HG03457 (cell line): ENCODE measurements at regions not wholly inside any gene's neighbourhood (a gene's known extent, or its start where the extent isn't known, plus 50 kb on each side); places are given as distances from the start of the nearest gene placed in this dataset.
"Not testable (repeated sequence)": the region's sequence is repeated elsewhere in the genome, so short reads cannot be mapped to it uniquely, and the experiment has no call there.

Experiments used
- ATAC-seq: cut with Tn5 transposase; IDR thresholded peaks from one replicate; pipeline ENCODE4 v1.9.1; 2021; ENCODE audit warnings: moderate number of reproducible peaks; ENCODE audit not compliant: unreplicated experiment

DNA sequence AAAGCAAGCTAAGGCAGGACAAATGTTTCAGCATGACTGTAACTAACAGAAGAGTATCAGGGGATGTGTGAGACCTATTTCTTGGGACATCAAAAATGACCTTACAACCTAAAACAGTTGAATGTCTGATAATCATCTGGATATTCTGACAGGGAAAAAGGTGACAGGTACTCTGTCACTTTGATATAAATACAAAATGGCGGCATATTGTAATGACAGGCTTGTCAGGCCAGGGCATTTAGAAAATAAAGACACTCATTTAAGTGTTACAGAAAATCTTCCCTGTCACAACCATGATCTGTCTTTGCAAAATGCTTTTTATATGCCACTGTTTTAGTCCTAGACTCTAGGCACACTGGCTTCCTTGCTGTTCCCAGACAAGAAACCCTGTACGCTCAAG is 1033.3 kb upstream of the FLRT2 start:
- ATAC-seq = no peak

DNA sequence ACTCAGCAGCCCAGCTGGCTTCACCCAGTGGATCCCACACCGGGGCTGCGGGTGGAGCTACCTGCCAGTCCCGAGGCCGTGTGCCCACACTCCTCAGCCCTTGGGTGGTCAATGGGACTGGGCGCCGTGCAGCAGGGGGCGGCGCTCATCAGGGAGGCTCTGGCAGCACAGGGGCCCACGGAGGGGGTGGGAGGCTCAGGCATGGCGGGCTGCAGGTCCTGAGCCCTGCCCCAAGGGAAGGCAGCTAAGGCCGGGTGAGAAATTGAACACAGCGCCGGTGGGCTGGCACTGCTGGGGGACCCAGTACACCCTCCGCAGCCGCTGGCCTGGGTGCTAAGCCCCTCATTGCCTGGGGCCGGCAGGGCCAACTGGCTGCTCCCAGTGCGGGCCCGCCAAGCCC is 1017.1 kb upstream of the FLRT2 start:
- not testable (repeated sequence) for ATAC-seq

DNA sequence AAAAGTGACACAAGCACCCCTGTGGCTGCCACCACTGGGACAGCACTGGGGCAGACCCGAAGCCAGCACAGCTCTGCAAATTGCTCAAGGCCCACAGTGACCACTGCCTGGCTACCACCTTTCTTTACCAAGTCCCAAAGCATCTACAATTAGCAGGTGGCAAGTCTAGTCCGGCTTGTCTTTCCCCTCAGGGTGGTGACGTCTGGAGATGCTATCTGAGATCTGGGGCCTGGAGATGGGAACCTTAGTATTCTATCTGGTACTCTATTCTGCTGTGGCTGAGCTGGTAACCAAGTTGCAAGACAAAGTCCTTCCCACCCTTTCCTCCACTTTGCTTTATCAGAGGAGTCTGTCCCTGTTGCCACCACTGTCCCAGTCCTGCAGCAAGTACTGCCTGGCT is 1010.1 kb upstream of the FLRT2 start:
- no peak for ATAC-seq

DNA sequence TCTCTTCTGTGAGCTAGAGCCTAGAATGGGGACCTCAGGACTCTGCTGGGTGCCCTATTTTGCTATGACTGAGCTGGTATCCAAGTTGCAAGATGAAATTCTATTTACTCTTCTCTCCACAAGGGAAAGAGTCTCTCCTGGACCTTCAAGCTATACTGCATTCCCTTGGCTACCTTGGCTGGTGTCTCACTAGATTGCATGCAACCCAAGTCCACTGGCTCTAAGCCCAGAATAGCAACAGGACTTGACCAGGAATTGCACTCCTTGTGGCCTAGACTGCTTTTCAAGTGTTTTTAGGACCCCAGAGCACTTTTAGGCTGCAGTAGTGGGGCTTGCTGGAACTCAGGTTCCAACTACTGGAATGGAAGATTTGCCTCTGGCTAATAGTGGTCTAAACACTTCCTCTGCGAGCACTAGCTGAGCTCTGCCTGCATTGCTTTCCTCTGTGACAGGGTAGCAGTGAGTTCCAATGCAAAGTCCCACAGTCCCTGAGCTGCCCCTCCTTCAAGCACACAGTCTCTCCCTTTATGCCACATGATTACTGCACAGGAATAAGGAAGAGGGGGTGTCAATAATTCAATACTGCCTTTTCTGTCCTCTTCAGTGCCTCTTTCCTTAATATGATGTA is 1009.1 kb upstream of the FLRT2 start:
- no peak for ATAC-seq

DNA sequence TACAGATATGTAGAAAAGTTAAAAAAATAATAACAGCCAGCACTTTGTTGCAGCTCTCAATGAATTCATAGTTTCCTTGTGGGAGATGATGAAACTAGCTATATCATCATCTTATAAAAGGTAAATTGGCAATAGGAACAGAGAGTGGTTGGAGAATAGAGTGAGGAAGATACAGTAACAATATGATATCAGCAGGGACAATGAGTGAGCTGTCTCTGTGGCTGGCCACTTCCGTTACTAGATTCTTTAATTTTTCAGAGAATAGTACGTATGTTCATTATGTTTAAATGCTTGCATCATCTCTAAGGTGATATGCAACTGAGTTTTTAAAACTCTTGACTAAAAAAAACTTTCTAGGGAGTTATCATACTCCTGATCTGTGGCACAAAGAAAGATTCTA is 1006.2 kb upstream of the FLRT2 start:
- no peak for ATAC-seq

DNA sequence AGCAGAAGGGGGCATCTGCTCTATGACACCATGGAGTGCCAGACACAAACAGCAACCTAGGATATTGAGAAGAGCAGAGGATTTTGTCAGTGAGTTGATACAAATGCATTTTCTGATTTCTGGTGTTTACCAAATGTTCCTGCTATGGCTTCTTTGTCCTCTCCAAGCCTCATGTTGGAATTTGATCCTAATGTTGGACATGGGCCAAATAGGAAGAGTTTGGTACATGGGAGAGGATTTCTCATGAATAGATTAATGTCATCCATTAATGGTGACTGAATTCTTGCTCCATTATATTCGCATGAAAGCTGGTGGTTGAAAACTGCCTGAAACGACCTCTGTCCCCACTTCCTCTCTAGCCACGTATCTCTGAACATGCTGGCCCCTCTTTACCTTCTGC is 1002.2 kb upstream of the FLRT2 start:
- ATAC-seq = no peak

DNA sequence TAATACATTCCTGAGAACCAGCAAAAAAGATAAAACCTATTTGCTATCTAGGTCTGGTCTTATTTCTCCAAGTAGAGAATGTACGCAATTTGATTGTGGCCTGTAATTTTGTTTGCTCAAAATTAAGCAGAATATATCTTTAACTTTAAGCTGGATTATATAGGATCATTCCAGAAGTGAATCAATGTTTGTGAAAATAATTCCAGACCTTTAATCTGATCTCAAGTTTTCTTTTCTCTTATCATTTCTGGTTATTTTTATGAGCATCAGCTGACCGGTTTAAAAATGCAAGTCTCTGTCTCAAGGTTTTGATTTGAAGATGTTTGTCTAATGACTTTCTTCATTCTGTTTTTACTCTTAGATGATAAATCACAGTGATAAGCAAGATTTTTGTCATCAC is 997.9 kb upstream of the FLRT2 start:
- ATAC-seq = no peak

DNA sequence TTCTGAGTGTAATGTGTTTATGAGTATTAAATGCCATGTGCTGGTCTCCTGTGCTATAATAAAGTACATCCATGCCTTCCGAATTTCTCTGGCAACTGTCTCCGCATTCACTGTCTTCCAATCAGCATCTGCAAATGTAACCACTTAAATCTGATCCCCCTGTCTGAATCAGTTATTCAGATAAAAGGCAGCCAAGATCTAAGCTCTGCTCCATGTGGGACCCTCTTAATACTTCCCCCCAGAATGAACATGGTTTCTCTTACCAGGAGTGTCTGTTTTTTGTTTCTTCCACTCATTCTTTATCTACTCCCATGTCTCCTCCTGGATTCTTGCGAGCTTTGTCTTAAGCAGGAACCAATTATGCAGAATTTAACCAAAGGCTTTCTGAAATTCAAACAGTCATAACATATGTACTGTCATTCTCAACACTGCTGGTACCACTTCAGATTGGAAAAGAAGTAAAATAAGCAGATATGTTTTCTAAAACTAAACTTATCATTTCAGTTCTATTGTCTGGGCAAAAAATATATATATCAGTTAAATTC is 996.7 kb upstream of the FLRT2 start:
- no peak for ATAC-seq

DNA sequence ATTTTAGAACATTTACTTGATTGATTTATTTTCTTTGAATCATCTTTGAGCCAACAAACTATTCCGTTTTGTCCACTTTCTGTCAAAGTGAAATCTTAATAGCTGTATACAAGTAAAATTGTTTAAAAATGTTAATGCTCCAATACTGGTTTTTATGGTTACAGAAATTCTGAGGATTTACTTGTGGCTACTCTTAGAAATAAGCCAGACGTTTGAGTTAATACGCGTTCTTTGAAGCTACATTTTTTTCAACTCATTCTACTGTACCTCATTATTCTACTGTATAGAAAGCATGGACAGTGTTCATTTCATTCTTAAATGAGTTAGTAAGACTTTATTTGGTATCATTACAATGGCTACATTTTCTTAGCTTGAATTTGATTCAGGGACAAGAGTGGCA is 996.2 kb upstream of the FLRT2 start:
- ATAC-seq = no peak

DNA sequence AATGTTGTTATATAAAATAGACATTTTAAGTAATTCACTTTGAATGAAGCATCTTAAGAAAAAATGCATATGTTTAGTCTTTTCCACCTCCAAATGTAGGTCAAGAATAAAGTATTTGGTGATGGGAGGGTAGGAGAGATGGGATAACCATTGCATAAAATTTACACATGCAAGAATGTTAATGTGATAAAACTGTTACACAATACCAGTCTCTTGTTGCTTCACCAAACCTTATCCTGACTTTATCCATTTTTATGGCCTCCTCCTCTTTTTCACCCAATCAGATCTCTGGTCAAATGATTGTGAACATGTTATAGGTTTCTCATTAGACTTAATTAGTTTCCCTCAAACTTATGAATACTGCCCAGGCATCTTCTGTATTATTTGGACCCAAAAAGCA is 994.5 kb upstream of the FLRT2 start:
- ATAC-seq = no peak

DNA sequence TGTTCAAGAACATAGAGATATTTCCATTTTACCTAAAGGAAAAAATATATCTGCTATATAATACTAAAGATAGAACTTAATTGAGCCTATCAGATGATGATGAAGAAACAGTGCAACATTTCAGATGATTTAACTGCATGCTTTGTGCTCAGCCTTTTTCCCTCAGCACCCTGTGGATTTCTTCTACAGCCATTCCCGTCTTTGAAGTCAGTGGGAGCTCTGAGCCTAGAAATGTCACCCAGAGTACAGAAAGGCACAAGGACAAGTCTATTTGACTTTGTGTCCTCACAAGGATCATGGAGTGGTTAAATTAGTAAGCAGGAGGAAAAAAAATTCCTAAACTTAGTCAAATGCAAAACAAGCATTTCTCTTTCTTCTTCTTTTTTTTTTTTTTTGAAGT is 994.0 kb upstream of the FLRT2 start:
- ATAC-seq = no peak

DNA sequence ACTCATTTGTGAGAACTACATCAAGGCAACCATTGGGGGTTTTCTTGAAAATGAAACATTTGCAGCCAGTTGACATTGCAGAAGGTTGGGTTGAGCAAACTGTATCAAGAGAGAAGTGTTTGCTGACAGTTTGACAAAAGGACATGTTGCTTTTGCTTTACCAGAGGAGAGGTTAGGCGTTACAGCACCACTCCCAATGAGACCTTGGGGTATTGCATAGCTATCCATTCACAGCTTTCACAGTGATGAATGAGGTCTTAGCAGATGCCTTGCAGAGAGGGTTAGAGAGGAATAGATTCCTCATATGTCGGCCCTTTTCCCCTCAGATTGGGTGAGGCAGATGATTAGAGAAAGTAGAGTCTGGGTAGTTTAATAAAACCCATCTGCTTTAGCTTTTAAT is 988.9 kb upstream of the FLRT2 start:
- ATAC-seq = no peak

DNA sequence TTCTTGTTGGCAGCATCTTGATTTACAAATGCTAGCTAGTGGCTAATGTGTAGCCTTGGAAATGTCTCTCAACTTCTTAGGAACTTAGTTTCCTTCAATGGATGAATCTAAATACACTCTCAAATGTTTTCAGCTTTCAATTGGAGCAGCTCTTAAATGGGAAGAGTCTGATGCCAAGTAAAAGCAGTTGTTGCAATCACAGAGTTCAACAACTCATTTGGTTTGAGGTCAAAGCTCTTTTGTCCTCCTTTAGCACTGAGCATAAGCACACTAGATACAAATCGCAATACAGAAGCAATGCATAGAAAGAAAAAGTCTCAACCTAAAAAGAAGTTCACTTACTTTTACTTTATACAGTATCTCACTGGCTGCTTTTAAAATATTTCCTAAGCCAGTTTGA is 986.1 kb upstream of the FLRT2 start:
- ATAC-seq = no peak

DNA sequence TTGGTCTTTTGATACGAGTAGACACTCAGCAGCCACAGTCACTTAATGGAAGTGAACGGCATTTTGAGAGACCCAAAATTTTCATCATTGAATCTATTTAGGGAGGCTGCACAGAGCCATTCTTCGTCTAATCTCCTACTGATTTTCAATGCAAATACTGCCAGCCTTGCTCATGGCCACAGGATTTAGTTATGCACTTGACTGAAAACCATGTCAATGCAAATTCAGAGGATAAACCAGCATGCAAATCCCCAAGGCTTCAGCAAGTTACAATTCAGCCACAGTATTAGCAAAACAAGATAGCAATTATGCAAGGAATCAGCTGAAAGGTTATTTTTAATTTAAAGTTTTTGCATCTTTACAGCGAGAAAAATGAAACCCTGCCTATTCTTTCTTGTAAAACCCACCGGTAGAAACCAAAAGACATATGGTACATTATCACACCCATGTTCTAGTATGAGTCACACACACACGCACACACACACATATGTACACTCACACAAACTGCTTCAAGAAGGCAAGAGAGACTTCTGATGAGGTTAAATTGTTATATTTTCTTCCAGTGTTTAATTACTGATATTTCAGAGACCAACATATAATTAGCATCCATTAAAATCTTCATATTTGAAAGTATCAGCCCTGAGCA is 985.3 kb upstream of the FLRT2 start:
- no peak for ATAC-seq

DNA sequence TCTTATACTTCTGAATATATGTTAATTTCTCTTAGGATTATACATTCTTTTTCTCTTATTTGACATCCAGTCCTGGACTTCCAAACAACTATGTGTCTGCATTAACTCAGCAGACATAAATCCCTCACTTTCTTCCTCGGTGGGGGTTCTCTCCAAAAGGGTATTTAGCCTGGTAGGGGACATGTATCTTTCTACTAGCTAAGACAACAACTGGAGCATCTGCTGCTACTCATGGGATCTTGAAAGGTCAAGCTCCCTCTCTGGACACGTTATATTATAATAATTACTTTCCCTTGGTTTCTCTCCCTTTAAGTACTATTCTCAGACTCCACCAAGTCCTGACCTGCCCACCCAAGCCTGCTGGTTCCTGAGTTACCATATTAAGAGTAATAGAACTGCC is 983.7 kb upstream of the FLRT2 start:
- no peak for ATAC-seq

DNA sequence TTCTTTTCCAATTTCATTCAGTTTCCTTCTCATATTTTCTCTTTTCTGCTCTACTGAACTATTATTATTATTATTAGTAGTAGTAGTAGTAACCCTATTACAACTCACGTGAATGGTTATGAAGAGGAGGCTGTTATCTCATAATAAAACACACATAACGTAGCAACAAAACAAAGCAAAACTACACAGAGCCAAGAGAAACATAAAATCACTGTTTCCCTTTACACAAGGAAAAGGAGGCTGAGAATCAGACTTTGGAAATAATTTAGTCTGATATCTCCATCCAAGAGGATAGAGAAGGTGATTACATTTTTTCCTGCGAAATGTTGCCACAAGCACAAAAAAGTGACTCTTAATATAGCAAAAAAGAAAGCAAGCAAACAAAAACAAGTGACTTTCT is 975.8 kb upstream of the FLRT2 start:
- no peak for ATAC-seq

DNA sequence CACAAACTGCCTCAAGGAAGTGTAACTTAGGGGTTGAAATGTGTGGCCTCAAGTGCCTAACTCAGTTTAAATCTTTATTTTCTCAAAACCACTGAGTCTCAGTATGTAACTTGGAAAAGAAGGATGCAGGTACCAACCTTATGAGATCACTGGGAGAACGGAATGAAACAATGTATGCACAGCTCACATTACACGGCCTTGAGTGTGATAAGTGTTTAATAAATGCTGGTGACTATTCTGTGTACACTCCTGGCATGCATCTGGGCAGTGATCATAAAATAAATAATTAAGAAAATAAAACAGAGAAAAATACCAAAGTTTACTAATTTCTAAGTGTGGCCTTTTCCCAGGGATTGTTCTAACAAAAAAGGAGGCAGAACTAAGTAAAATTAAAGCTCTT is 974.5 kb upstream of the FLRT2 start:
- no peak for ATAC-seq

DNA sequence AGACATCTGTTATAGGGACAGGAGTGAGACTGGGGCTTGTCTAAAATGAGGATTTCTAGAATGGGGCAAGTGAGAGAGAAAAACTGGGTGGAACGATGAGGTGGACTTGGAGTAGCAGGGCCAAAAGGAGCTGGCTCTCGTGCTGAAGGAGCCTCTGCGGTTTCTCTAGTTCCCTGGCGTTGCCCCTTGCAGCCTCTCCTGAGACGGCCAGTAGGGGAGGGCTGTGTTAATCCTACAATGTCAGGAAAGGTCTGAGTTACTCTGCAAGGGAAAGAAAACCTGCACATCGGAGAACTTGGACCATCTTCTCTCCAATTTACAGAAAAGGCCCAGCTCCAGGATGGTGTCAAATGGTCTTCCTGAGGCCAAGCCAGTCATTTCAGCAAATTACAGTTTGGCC is 963.8 kb upstream of the FLRT2 start:
- ATAC-seq = no peak

DNA sequence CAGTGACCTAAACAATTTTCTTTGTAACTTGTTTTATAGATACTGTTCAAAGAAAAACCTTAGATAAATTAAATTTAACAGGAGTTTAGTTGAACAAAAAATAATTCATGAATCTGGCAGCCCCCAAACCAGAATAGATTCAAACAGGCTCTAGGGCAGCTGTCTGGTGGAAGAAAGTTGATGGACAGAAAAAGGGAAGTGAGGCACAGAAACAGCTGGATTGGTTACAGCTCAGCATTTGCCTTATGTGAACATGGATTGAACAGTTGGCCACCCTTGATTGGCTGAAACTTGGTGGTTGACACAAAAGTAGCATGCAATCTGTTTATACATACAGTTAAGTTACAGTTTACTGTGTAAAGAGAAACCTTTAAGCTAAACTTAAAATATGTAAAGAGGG is 954.3 kb upstream of the FLRT2 start:
- no peak for ATAC-seq

DNA sequence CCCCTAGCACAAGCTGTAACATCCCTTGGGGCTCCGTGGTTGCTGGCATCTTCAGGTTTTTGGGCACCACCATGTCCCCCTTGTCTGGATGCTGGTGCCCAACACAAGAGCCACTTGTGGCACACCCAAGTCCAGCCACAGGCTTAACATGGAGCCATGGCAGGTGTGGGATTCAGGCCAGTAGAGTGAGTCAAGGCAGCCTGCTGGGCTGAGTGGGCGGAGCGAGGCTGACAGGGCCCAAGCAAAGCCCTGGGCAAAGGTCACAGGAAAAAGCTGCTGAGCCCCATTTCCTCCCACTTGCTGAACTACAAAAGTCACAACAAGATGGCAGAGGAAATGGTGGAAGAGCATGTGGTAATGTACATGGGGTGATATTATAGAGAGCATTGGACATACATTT is 950.7 kb upstream of the FLRT2 start:
- no peak for ATAC-seq

DNA sequence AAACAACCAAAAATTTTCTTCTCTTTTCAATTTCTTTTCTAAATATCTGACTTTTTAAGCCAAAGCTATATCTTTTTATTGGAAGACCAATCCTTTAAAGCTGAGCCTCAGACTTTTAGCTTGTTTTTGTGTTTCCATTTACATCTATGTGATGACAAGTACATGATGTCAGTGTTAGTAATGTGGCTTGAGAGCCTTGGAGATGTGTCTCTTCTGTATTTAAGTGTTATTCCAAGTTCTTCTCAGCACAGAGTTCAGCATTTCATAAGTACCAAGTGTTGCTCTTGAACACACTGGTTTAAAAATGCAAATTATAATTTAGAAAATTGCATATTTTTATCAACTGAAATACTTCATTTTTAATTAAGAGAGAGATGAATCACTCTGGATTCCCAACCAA is 948.9 kb upstream of the FLRT2 start:
- ATAC-seq = no peak

DNA sequence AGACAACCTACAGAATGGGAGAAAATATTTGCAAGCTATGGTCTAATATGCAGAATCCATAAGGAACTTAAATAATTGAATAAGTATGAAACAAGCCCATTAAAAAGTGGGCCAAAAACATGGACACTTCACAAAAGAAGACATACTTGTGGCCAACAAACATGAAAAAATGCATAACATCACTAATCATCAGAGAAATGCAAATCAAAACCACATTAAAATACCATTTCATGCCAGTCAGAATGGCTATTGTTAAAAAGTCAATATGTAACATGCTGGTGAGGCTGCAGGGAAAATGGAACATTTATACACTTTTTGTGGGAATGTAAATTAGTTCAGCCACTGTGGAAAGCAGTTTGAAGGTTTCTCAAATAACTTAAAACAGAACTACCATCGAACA is 945.4 kb upstream of the FLRT2 start:
- no peak for ATAC-seq
